Fibroblast of mammary gland (primary cell): ENCODE measurements at regions not wholly inside any gene's neighbourhood (a gene's known extent, or its start where the extent isn't known, plus 50 kb on each side); places are given as distances from the start of the nearest gene placed in this dataset.

Experiments
- DNase-seq: peaks from one replicate; pipeline ENCODE4 v3.0.0-alpha.2; 2010; ENCODE audit warnings: low read depth
- H3K4me3 ChIP-seq: 2 replicates; pipeline ENCODE4 v1.5.1; 2011; ENCODE audit warnings: low read depth, mild to moderate bottlenecking, low read length, moderate library complexity; ENCODE audit not compliant: control insufficient read depth
- CTCF ChIP-seq: conservative IDR thresholded peaks from 2 replicates; pipeline ENCODE4 v1.5.1; 2011; ENCODE audit warnings: low read depth, low read length, inconsistent platforms; ENCODE audit not compliant: control insufficient read depth, insufficient read depth

GRCh38 chr17:71535321-71535720 lies 585.5 kb upstream of the SOX9 start:
- no peak for DNase-seq
- TF ChIP-seq CTCF, result no peak
- no peak overlapping the region for H3K4me3 ChIP-seq

- no peak for DNase-seq
- H3K4me3 ChIP-seq, result no peak overlapping the region
- no peak for TF ChIP-seq CTCF
Measured at GRCh38 chr17:71546419-71546818, 574.4 kb upstream of the SOX9 start.

- no peak for TF ChIP-seq CTCF
- H3K4me3 ChIP-seq, result no peak overlapping the region
- DNase-seq, result no peak
Measured at GRCh38 chr17:71547904-71548303, 572.9 kb upstream of the SOX9 start.

GRCh38 chr17:71548540-71549190 lies 572.2 kb upstream of the SOX9 start:
- no peak for DNase-seq
- no peak for TF ChIP-seq CTCF
- H3K4me3 ChIP-seq, result no peak overlapping the region

GRCh38 chr17:71550675-71551074 lies 570.1 kb upstream of the SOX9 start:
- DNase-seq, result no peak
- no peak overlapping the region for H3K4me3 ChIP-seq
- TF ChIP-seq CTCF, result no peak

- no peak for DNase-seq
- no peak overlapping the region for H3K4me3 ChIP-seq
- TF ChIP-seq CTCF, result no peak
Measured at GRCh38 chr17:71553381-71553780, 567.4 kb upstream of the SOX9 start.

- DNase-seq, result no peak
- no peak overlapping the region for H3K4me3 ChIP-seq
- TF ChIP-seq CTCF, result no peak
Measured at GRCh38 chr17:71558901-71559300, 561.9 kb upstream of the SOX9 start.
